ENCODE measurements at regions not wholly inside any gene's neighbourhood (a gene's known extent, or its start where the extent isn't known, plus 50 kb on each side); places are given as distances from the start of the nearest gene placed in this dataset.

DNA sequence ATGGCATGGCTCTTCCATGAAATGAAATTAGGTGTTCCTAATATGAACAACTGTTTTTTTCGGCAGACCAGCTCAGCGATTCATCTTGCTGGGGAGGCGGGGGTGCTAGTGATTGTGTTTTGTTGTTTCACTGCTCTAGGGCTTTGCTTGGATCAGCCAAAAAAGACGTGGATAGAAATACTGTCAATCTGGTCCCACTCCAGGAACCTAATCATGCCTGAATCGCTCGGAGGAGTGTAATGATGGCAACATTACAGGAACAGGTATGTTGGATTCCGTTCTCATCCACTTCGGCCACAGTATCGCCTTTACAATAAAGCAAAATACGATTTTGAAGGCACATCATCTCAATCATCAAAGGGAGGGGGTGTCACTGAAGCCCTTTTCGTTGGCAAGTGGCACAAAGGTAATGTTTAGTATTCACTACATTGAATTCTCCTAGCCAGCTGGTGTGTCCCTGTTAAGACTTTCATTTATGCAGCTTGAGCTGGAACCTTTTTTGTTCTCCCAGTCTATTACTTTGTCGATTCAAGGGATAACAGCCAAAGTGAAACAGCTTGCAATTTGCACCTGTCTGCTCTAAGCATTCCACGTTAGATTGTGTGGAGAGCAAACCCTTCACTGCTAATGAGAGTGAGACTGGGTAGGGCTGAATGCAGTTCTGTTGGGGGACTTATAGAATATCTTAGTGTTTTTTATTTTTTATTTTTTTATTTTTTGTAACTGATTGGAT lies 477.7 kb downstream of the TFAP2A start:
- no peak for DNase-seq (ENCODE audit: low spot score)

DNA sequence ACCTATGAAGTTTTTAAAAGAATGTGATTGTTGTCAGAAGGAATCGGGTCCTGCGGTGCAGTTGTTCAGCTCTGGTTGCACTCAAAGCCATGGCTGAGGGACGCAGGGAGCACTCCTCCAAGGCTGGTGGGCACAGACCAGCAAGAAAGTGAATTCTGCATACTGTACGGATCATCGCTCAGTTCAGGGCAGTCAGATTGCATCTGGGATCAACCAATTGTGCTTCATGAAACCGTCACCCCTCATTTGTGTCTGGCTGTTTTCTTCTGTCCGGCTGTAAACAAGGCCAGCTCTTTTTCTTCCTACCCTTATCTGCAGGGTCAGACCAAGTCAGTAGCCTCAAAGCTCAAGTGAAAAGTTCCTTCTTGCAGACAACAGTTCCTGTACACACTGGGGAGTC lies 478.3 kb downstream of the TFAP2A start:
- no peak for DNase-seq (ENCODE audit: low spot score)

DNA sequence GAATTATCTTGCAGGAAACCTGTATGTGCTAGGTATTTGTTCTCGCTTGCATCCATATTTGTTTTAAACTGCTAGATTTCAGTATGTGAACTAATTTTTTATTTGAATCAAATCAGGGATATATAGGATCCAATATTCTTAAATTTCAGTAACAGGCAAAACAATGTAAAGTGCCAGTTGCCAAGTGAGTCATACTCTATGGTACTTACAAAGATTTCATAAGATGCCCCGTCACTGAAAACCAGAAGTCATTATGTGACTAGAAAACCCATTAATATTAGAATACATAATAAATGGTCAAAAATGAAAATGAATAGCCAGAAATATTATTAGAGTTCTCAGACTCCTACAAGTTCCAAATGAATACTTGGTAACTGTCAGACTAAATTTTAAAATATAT lies 481.2 kb downstream of the TFAP2A start:
- DNase-seq (ENCODE audit: low spot score): no peak

DNA sequence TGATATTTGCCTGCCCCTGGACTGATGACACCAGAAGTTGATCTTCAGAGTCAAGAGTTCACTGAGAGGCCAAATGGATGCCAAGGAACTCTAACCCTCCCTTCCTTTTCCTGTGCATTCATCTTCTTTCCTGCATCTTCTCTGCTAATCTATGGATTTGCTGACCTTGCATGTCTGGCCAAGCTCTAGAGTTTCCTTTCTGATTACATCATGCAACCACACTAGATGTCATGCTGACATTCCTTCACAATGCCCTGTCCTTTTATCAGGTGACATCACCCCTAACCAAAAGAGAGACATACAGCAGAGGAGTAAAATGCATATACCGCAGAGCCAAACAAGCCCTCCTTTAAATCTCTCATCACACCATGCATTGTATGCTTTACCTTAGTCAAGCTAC lies 487.6 kb downstream of the TFAP2A start:
- DNase-seq (ENCODE audit: low spot score): no peak

DNA sequence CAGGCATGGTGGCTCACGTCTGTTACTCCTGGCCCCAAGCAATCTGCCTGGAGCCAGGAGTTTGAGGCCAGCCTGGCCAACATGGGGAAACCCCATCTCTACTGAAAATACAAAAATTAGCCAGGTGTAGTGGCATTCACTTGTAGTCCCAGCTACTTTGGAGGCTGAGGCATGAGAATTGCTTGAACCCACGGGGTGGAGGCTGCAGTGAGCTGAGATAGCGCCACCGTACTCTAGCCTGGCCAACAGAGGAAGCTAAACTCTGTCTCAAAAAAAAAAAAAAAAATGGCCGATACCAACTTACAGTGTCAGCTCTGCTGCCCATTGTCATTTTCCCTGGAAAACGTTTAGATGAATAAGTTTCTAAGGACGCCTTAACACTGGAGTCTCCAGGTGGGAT lies 489.9 kb downstream of the TFAP2A start:
- DNase-seq (ENCODE audit: low spot score): no peak

DNA sequence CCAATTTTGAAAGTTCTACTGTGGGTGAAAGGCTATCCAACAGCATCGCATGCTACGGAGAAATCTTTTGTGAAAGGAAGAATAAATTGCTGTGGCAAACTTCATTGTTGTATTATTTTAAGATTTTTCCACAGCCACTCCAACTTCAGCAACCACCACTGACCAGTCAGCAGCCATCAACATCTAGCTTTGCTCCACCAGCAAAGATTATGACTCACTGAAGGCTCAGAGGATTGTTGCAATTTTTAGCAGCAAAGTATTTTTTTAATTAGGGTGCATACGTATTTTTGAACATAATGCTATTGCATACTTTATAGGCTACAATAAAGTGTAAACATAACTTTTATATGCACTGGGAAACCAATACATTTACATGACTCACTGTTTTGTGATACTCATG lies 493.5 kb downstream of the TFAP2A start:
- DNase-seq (ENCODE audit: low spot score): no peak

DNA sequence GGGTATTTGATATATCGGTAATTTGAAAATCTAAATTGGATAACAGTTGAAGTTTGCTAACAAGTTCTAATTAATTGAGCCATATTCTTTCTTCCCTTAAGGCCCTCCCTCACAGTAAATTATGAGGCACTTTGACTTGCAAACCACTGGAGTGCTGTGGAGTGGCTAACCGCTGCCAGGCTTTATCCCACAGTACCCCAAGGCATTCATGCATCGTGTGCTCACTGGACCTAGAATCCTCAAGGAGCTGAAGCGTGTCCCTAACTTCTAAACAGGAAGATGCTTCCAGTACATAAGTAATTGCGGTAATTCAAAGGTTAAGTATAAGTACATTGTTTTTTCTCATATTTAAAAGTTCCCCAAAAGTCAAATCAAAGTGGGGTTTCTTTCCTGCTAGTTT lies 499.9 kb downstream of the TFAP2A start:
- DNase-seq (ENCODE audit: low spot score): no peak

DNA sequence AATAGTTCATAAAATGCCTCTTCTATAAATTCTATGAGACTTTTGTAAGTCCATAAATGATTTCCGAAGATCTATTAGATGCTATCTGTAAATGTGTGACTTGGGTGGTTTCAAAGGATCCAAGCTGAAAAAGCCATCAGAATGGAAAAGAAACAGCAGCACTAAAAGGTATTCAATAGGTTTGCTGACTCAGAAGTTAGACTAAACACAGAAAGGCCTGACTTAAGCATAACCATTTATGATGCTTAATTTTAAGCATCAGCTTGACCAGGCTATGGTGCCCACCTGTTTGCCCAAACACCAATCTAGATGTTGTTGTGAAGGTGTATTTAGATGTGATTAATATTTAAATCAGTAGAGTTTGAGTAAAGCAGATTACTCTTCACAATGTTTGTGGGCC lies 513.5 kb downstream of the TFAP2A start:
- no peak for DNase-seq (ENCODE audit: low spot score)

DNA sequence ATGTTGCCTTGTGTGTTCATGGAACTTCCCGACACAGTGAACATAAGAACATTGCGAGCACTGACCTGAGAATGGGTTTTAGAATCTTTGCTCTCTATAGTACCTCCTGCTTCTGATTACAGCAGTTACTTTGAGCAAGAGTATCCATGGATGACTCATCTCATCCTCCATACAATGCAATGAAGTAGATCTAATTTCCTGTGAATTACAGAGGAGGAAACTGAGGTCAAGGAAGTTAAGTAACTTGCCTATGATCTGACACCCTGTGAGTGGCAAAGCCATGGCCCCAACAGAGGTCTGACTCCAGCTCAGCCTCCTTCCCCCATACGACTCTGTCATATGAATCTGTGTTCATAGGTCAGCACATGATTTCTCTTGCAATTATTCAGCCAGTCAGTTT lies 518.1 kb downstream of the TFAP2A start:
- DNase-seq (ENCODE audit: low spot score): no peak

DNA sequence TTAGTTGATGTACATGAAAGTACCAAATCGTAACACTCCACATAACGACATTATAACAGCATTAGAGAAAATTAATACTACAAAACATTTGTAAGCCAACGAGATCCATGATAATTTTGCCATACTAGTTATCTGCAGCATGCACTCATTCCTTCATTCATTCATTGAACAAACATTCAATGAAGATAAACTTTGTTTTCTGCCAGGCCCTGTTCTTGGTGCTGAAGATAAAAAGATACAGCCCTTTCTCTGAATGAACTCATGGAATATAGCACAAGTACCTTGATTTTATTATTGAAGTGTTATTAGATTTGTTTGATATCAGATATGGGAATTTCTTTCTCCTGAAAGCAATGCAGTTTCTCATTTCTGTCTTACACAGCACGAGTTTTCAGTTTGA lies 524.0 kb downstream of the TFAP2A start:
- DNase-seq (ENCODE audit: low spot score): no peak

DNA sequence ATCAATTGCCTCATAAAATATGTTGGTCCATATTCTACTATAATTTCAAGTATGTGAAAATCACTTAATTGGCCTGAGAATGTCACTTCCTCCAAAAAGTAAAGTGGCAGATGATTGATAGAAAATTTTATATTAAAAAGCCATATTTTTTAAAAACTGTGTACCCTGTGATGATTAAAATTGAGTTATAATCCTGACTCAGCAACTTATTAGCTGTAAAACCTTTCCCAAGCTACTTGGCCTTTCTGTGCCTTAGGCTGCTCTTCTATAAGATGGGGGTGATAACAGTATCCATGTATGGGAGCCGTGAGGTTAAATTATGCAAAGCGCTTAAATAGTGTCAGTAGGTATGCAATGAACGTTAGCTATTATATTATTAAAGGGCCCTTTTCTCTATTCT lies 524.4 kb downstream of the TFAP2A start:
- no peak for DNase-seq (ENCODE audit: low spot score)

DNA sequence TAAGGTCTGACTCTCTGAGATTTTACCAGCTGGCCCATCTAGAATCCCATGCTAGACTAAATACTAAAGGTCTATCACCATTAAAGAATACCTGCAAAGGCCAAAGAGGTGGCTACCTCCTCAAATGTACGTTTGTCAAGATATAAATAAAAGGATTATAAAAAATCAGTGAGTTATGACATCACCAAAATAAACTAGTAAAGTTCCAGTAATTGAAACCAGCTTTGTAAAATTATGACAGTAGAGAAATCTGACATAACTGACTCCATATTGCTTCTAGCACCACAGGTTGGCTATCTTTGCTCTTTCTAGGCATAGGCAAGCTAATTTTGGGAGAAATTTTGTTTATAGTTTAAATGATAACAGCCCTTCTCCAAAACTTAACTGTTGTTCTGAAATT lies 536.3 kb downstream of the TFAP2A start:
- no peak for DNase-seq (ENCODE audit: low spot score)

DNA sequence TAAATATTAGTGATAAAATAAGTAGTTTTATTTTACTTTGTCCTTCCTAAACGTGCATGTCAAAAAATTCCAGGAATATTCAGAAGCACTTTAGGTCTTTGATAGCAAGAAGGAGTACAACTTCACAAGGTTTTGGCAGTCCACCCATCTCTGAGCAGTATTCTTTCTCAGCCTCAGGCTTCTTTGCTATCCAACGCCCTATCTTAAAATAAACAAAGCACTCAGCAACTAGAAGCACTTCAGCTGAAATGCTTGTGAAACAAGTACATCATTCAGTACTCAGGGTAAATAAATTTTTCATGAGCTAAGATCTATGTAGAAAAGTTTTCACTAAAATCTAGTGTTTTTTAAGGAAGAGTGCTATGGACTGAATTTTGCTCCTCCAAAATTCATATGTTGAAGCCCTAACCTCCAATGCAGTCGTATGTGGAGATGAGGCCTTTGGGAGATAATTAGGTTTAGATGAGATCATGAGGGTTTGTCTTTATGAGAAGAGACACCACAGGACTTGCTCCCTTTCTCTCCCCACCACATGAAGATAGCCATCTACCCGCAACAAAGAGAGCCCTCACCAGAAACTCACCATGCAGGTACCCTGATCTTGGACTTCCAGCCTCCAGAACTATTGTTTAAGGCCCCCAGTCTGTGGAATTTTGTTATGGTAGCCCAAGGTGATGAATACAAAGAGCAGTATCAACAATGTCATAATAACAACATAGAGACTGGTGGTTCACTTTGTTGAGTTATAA lies 539.1 kb downstream of the TFAP2A start:
- no peak for DNase-seq (ENCODE audit: low spot score)

DNA sequence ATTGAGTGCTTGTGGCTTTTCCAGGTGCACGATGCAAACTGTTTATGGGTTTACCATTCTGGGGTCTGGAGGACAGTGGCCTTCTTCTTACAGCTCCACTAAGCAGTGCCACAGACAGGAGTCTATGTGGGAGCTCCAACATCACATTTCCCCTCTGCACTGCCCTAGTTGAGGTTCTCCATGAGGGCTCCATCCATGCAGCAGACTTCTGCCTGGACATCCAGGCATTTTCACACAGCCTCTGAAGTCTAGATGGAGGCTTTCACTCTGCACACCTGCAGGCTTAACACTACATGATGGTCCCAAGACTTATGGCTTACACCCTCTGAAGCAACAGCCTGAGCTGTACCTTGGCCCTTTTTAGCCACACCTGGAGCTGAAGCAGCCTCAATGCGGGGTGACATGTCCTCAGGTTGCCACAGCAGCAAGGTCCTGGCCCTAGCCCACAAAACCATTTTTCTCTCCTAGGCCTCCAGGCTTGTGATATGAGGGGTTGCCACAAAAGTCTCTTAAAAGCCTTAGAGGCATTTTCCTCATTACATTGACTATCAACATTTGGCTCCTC lies 552.2 kb downstream of the TFAP2A start:
- no peak for DNase-seq (ENCODE audit: low spot score)

DNA sequence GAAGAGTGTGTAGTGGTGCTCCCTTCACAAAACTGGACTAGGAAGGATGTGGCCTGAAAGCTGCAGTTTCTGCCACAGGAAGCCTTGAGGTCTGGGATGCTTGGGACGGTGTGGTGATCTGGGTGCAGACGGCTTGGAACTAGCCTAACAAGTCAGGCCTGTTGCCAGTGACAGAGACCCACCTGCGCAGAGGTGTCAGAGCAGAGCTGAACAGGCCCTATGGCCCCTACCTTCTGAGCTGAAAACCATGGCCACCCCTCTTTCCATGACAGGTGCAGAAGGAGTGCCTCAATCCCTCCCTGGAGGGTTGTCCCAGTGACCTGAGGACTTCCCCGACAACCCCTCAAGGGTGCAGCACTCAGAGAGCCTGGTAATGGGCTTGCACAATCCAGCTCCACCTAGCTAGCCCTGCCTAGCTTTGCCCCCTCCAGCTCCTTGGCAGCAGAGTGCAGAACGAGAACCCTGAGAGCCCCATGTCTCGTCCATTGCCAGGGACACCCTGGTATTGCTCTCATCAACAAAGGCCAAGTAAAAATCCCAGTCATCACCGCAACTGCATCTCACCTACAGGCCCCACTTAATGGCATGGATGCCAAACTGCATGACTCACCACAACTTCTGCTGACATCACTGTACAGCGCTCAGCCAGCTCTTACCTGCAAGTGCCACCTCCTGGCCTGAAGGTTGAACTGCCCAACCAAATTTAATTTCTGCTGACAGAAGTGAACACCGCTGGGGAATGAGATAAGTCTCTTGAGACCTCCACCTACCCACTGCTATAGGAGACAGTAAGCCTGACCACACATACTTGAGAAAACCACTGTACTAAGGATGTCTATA lies 563.1 kb downstream of the TFAP2A start:
- no peak for DNase-seq (ENCODE audit: low spot score)

DNA sequence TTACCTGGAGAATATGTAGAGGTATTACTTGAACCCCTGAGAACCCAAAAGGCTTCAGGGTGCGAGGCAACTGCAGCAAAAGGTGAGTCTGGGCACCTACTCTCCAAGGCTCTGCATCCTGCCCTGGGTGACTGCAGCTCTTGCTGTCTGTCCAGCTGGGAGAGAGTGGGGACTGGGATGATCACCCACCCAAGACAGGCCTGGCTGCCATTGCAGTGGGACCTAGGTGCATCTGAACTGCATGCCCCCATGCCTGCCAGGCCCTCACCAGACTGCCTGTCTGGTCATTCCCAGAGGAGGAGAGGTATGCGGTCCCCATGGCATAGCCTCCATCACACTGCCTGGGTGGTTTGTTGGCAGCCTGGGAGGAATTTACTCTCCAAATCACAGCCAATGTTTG lies 563.9 kb downstream of the TFAP2A start:
- no peak for DNase-seq (ENCODE audit: low spot score)

DNA sequence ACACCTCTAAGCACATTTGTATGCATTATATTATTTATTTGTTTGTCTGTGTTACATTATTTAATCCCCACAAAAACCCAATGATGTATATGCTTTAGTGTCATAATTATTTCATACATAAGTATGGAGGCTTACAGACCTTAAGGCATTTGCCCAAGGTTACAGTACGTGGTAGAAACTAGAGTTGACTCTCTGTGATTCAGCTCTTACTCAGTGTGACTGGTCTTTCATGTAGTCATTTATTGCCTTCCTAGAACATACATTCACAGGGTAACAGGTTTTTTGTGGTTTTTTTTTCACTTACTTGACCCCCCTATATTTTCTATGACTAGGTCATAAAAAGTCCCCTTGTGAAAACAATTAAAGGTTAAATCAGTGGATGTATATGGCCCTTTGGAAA lies 566.8 kb downstream of the TFAP2A start:
- no peak for DNase-seq (ENCODE audit: low spot score)

DNA sequence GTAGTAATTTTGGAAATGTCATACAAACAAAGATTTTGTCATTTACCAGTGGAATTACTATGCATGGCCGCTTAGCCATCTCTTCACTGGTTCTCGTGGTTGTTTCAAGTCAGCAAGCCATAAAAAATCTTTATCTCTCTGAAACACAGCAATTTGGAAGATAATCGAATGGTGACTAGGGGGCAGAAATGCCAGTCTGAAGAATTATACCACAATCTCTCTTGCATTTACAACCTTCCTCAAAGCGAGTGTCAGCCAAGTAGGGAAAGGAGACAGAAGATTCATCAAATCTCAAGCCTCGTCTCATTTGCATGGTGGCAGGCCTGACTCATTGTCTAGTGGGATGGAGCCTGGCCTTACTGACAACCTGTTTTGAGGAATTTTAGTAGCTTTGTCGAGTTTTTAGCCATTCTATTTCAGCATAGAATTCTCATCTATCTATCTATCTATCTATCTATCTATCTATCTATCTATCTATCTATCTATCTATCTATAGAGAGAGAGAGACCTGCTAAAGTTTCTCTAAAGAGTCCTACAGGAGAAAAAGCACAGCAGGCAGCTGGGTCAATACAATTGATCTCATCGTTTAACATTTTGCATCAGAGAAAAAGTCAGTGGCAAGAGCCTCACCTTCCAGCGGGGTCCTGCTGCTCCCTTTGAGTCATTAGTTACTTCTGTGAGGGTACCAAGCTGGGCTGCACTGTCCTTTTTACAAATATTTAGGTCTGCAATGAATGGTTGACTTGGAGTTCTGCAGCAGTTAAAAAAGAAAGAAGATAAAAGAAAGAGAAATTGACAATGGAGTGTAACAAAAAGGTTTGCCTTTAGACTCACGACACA lies 572.8 kb downstream of the TFAP2A start:
- no peak for DNase-seq (ENCODE audit: low spot score)

DNA sequence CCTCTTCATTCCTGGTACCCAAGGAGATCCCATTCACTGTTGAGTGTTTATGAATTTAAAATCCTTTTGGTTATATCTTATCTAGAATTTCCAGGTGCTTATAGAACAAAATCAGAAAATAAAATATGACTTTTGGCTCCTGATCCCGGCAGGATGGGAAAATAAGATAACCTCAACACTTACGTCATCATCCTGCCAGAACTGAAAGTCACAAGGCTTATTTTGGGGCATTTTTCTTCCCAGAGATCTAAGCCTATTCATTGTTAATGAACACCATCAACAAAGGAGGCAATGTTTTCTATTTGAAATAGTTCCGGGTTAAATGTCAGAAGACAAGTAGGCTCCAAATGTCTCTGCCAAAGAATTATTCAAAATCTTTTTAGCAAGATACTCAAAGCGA lies 580.6 kb downstream of the TFAP2A start:
- DNase-seq (ENCODE audit: low spot score): no peak

DNA sequence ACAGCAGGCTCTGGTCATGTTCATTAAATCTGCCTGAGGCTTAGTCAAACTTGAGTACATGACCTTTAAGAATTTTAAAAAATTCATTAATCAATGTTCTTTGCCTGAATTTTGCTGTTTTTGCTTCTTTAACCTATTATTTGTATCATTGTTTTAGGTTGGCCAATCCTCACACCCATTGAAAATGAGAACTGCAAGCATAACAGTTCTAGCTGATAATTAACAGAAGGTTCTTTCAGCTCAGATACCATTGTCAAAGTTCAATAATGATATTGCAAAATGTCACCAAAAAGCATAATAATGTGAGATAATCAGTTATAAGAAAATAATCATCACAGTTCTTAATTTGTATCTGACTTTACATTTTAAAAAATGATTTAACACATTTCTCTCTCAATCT lies 583.1 kb downstream of the TFAP2A start:
- DNase-seq (ENCODE audit: low spot score): no peak

DNA sequence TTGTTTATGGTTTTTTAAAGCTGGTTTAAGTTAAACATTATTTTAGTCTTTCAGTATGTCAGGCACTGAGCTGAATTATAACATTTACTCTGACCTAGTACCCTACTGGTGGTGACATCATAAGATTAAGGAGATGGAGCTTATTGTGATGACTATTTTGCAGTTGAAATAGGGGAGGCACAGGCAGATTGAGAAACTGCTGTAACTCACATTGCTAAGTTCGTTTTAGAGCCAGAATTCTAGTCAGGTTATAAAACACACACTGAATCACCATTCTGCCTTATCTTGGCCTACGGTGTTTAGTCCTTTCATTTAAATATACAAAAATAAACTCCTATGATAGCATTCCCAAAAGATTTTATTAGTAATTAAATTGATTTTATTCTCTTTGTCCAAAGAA lies 584.1 kb downstream of the TFAP2A start:
- no peak for DNase-seq (ENCODE audit: low spot score)

DNA sequence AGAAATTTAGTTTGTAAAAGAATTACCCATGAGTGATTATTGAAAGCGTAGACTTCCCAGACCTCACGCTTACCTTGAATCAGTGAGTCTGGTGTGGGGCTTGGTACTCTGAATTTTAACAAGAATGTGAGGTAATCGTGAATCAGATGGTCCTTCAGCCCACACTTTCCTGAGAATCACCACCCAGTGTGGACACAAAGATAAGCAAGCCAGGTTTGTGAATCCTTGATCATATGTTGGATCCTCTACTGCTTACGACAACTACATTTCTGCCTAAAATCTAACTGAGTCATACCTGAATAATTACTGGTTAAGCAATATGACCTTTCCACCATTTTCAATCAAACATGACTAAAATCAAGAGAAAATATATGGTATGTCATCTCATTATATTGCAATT lies 589.3 kb downstream of the TFAP2A start:
- DNase-seq (ENCODE audit: low spot score): no peak

Measured in D341Med (cell line).